OCI-LY1 (cell line): ENCODE measurements at regions not wholly inside any gene's neighbourhood (a gene's known extent, or its start where the extent isn't known, plus 50 kb on each side); places are given as distances from the start of the nearest gene placed in this dataset.

Experiments used
- EZH2 ChIP-seq: fragments of 200-600 bp; sonication (generic), shearing (Covaris generic); IDR thresholded peaks from 2 replicates; pipeline ENCODE4 v1.8.0; 2017; ENCODE audit warnings: borderline replicate concordance, mixed run types, mild to moderate bottlenecking, antibody characterized with exemption, low read length, moderate library complexity, mixed read lengths
- TF ChIP-seq, protein P1 (sequence below): fragments of 200-600 bp; sonication (generic), shearing (Covaris generic); IDR thresholded peaks from 2 replicates; pipeline ENCODE4 v1.5.1; 2017; ENCODE audit warnings: mild to moderate bottlenecking, antibody characterized with exemption, low read length, moderate library complexity, mixed read lengths

DNA sequence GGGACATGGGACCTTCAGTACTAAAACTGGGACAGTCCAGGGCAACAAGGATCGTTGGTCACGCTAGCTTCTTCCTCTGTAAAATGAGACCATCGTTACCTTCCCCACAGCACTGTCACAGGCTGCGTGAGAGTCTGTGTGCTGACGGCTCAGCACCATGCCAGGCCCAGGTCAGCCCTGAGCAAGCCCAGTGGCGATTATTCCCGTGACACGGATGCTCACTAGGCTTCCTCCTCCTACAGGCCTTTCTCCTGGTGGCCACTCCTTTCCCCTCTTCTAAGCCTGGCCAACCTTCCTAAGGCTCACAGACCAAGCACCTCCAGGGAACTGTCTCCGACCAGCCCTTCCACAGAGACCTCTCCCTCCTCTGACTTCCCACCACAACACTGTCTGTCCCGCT lies 69.3 kb upstream of the RUNX3 start:
- TF ChIP-seq EZH2: no peak
- TF ChIP-seq, protein P1, sequence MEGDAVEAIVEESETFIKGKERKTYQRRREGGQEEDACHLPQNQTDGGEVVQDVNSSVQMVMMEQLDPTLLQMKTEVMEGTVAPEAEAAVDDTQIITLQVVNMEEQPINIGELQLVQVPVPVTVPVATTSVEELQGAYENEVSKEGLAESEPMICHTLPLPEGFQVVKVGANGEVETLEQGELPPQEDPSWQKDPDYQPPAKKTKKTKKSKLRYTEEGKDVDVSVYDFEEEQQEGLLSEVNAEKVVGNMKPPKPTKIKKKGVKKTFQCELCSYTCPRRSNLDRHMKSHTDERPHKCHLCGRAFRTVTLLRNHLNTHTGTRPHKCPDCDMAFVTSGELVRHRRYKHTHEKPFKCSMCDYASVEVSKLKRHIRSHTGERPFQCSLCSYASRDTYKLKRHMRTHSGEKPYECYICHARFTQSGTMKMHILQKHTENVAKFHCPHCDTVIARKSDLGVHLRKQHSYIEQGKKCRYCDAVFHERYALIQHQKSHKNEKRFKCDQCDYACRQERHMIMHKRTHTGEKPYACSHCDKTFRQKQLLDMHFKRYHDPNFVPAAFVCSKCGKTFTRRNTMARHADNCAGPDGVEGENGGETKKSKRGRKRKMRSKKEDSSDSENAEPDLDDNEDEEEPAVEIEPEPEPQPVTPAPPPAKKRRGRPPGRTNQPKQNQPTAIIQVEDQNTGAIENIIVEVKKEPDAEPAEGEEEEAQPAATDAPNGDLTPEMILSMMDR: no peak
